NCI-H526 treated with DMSO at 0.1 percent for 48 hours (cell line): ENCODE measurements at regions not wholly inside any gene's neighbourhood (a gene's known extent, or its start where the extent isn't known, plus 50 kb on each side); places are given as distances from the start of the nearest gene placed in this dataset.
A peak's percentile ranks its signal among the peaks of the same experiment; 100 is the strongest.
"Not testable (repeated sequence)": the region's sequence is repeated elsewhere in the genome, so short reads cannot be mapped to it uniquely, and the experiment has no call there.

Experiments
- DNase-seq: peaks from one replicate; lab custom pipeline; 2025; lab: John Stamatoyannopoulos, UW

DNA sequence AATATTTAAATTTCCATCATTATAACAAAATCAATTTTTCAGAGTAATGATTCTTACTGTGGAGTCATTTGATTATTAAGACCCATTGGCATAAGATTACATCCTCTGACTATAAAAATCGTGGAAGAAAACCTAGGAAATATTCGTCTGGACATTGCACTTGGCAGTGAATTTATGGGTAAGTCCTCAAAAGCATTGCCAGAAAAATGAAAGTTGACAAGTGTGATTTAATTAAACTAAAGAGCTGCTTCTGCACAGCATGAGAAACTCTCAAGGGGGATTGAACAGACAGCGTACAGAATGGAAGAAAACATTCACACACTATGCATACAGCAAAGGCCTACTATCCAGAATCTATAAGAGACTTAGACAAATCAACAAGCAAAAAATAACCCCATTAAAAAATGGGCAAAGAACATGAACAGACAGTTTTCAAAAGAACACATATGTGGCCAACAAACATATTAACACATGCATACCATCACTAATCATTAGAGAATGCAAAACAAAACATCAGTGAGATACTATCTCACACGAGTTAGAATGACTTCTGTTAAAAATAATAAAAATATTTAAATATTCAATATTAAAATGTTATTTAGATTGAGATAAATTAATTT, 111.4 kb downstream of the CCDC74A start:
- DNase-seq, result not testable (repeated sequence)

DNA sequence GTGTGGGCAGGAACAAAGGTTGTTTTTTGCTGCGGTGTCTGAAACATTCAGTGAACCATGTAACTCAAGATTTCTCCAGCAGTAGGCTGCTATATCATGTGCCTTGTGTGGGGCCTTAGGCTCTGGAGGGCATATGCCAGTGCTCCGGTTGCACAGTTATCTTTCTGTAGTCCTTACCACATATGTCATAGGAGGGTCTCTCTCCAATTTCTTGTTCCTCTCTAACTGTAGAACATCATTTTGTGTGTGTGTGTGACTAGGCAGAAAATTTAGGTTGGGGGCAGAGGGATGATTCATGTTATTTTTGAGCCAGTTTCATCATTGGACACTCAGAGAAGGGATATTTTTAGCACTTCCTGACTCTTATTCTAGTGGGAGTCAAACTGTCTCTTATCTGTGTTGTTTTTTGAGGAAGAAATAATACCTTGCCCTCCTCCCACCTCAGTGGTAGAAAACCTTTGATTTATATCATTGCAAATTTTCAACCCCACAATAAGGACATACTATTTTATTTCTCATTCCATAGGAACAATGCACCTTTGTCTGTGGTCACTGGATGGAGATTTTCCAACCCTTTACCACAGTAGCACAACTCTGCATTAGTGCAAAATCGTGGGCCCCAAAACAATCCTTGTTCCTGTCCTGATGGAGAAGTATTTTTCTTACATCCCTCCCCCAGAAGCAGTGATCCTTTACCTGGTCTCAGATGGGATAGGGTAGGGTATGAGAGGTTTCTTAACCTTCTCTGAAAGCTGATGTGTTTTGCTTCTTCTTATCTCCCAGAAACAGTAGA, 113.9 kb downstream of the CCDC74A start:
- DNase-seq, result peak; percentile 42

DNA sequence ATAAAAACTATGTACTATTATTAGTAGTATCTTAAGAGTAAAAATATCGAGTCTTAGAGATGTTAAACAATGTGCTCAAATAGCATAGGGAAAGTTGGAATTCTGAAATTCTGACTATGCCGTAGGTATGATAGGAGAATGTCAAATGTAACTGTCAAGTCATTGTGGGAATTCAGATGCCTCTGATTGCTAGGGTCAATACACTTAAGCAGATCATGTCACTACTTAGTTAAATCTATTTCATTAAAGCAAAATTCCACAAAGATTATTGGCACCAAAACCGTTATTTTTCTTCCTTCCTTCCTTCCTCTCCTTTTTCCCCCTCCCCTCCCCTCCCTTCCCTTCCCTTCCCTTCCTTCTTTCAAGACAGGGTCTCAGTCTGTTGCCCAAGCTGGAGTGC, 115.5 kb downstream of the CCDC74A start:
- DNase-seq, result not testable (repeated sequence)

DNA sequence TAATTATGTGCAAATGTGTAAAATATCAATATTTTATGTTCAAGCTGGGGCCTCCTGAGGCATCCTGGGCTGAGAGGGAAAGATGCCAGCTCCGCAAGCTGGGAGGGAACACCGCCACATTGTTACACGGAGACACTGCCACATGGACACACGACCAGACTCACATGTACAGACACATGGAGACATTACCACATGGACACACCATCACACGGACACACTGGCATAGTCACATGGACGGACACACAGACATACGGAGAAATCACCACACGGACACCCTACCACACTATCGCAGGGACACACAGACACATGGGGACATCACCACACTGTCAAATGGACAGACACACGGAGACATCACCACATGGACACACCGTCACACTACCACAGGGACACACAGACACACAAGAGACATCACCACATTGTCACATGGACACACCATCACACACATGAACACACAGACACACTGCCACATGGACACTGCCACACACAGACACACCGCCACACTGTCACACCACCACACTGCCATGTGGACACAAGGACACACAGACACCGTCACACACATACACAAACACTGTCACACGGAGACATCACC, 117.6 kb downstream of the CCDC74A start:
- no peak for DNase-seq

DNA sequence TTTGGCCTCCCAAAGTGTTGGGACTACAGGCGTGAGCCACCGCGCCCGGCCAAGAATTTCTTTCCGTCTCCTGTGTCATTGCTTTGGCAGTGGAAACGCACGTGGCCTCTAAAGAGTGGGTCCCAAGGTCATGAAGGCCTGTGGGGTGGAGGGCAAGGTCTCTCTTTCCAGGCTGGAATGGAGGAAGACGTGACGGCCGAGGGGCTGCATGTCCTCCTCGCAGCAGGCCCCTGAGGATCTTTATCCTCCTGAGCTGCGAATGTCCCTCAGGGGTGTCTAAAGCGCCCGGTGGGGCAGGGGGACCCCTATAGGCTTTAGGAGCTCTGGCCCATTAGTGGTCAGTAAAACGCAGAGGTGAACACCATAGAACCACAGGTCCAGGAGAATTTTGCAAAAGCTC, 118.5 kb downstream of the CCDC74A start:
- not testable (repeated sequence) for DNase-seq

DNA sequence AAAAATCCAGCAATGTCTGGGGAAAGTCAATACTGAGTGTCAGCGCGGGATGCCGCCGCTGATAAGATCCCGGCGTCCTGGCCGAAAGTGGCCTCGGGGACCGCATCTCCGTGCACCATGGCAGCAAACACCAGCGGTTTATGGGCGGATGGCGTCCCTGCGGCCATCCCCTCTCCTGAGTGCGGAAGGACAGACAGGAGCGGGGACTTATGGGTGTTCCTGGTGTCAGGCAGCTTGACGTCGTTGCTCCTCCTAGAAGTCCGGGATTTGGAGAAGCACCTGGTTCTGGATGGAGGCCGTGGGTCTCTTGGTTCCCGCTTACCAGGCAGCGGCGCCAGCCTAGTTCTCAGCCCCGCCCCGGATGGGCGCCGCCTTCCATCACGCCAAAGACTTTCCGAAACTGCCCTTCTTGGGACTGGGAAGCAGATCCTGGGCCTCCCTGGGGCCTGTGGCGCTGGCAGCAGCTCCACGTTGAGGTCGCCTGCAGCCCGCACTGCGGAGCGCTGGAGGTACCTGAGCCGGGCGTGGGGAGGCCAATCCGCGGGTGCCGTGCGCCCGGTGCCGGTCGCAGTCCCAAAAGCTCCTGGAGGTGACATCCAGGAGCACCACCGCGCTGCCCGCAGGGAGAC, 119.1 kb downstream of the CCDC74A start:
- no peak for DNase-seq

DNA sequence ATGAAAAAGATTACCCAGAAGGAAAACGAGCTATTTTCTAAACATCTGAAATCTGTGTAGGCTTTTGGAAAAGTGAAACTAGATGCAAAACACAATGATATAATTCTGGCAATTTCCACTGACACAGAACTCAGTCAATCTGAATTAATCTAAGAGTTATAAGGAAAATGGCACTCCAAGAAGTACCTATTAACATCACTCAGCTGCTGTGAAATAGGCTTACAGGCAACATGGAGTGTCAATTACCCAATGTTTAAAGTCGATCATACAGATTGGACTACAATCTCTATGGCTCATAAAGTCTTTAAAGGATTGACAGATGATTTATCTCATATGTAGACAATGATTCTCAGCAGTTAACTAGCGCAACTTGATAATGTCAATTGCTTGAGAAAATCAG, 120.9 kb downstream of the CCDC74A start:
- not testable (repeated sequence) for DNase-seq

DNA sequence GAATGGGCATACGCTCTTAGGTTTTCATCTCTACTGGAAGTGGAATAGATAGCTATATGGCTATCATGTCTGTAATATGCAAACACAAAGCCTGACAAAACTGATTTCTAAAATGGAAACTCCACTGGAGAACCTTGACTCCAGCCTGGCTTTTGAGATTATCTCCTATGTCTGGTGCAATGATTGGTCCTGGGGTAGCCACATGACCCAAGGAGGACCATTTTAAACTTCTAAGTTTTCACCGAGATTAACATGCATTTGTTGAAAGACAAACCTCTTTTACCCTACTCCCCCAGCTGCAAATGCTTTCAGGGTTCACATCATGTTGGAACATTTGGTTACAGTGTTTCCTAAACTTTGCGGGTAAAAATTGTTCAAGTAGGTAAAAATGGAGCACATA, 124.6 kb downstream of the CCDC74A start:
- not testable (repeated sequence) for DNase-seq

DNA sequence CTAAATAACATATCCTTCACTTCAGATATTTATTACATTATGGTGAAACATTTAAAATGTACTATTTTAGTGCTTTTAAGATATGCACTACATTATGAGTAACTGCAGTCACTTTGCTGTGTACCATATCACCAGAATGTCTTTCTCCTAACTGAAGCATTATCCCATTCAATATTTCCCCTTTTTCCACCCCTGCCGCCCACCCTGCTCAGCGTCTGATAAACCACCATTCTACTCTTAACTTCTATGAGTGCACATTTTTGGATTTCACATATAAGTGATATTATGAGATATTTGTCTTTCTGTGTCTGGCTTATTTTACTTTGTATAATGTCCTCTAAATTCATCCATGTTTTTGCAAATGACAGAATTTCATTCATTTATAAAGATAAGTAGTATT, 126.4 kb downstream of the CCDC74A start:
- DNase-seq, result not testable (repeated sequence)

DNA sequence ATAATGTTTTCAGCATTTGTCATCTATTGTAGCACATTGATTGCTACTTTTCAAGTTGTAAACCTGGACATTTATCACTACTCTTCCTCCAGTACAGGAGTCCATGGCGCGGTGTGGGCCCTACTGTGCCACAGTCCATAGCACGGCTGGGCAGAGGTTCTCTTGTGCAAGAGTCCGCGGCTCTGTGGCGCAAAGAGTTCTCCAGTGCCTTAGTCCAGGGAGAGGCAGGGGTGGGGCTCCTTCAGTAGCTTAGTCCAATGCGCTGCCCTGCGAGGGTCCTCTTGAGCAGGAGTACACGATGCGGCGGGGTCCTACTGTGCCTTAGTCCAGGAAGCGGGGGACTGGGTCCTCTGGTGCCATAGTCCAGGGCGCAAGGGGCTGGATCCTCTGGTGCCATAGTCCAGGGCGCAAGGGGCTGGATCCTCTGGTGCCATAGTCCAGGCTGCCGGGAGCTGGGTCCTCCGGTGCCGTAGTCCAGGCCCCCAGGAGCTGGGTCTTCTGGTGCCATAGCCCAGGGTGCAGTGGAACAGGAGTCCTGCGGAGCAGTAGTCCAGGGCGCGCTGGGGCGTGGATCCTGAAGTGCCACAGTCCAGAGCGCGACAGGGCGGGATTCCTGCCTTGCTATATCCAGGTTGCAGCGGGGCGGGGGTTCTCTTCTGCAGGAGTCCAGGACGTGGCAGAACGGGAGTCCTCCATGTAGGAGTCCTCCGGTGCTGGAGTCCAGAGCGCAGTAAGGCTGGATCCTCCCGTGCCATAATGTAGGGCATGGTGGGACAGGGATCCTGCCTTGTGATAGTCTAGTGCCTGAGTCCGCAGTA, 129.3 kb downstream of the CCDC74A start:
- DNase-seq, result no peak

DNA sequence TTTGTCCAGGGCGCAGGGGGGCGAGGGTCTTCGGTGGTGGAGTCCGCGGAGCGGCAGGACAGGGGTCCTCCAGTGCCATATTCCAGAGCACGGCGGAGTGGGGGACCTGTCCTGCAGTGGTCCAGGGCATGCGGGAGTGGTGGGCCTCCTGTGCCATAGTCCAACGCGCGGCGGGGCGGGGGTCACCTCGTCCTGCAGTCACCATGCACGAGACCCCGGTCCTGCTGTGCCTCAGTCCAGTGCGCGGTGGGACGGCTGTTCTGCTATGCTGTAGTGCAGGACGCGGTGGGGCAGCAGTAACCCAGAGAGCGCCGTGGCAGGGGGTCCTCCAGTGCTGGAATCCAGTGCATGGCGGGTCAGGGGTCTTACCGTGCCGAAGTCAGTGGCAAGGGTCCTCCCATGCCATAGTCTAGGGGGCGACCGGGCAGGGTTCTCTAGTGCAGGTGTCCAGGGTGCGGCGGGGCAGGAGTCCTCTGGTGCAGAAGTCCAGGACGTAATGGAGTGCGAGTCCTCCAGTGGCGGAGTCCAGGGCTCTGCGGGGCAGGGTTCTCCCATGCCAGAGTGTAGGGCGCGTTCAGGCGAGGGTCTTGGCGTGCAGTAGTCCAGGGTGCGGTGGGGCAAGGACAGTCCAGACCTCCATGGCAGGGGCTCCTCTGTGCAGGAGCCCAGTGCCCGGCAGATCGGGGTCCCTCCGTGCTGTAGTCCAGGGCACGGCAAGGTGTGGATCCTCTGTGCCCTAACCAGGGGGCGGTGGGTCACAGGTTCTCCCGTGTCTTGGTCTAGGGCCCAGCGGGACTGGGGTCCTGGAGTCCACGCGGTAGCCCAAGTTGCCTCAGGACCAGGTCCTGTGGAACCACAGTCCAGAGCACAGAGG, 130.4 kb downstream of the CCDC74A start:
- no peak for DNase-seq

DNA sequence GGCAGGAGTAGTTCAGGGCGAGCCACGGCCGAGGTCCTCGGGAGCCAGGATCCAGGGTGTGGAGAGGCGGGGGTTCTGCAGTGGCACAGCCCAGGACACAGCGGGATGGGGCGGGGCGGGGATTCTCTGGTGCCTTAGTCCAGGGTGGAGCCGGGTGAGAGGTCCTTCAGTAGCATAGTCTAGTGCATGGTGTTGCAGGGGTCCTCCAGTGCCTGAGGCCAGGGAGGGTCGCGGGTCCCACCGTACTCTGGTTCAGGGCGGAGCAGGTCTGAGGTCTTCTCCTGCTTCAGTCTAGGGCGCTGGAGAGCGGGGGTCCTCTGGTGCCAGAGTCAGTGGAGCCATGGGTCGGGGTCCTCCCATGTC, 131.1 kb downstream of the CCDC74A start:
- no peak for DNase-seq

DNA sequence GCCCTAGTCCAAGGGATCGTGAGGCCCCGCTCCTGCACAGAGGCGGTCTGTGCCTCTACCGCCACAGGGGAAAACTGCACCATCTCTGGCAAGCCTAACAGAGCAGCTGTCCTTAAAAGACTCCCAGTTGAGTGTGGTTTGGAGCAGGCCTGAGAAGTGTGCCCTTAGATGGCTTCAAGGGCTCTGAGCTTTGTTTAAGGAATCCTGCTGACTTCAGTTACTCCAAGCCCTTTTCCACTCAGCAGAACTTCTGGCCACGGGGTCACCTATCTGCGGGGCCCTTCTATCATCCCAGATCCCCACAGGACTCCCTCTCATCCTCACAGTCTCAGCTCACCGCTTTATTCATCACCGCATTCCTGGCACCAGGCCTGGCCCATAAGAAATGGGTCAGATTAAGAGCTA, 131.5 kb downstream of the CCDC74A start:
- no peak for DNase-seq

DNA sequence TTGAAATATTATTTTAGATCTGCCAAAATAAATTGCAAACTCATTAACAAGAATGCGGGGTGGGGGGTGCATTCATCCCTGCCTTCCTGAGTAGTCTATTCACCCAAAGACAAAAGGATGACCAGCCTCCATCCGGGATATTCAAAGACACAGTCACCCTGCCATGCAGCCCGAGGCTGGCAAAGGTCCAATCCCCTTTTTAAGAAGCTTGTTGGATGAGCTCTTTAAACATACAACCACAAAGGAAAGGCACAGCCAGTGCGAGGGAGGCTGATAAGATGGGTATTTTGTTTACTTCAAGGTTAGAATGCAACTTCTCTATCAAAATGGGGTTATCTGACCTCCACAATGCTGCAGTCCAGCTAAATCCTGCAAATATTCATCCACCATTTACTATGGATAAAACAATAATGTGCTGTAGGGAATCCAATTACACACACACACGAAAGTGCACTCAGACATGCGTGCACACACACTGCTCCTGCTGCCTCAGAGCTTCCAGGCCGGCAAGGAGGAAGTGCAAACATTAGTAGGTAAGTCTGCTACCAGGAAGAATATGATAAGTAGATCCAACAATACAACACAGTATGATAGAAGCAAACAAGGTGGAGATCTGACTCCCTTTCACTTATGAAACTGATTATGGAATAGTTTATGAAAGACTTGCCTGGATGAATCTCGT, 133.6 kb downstream of the CCDC74A start:
- not testable (repeated sequence) for DNase-seq

DNA sequence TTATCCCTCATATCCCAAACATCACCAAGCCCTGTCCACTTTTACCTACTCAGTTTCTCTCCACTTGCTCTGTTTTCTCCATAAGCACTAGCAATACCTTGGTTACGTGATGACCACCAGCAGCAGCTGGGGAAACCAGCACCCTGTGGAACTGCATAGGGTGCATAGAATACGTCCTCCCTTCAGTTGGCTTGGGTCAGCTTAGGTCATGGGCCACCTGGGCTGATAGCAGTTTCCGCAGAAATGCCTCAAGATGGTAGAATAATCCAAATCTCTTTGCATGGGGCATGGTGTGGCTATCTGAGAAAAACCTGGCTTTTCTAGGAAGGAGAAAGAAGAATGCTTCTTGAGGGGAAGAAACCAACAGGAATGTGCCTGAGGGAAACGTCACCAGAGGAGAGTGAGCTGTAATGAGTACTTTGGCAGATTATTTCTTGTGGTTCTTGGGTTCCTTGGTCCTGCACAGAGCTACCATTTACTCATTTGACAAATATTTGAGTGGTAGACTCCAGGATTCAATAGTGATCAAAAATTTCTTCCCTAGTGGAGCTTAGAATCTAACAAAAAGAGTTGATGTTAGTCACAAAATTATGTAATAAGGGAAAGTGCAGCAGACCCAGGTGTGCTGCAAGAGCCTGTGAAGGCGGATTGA, 134.3 kb downstream of the CCDC74A start:
- not testable (repeated sequence) for DNase-seq

DNA sequence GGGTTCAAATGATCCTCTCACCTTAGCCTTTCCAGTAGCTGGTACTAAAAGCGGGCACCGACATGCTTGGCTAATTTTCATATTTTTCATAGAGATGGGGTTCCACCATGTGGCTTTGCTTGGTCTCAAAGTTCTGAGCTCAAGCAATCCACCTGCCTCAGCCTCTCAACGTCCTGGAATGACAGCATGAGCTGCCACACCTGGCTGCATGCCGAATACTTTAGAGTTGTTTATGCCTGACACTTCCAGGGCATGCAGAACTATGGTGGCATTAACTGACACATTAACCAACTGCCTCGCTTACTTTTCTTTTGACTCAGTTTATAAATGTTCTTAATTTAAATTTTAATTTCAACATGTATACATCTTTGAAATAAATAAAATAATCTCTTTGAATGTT, 135.8 kb downstream of the CCDC74A start:
- not testable (repeated sequence) for DNase-seq

DNA sequence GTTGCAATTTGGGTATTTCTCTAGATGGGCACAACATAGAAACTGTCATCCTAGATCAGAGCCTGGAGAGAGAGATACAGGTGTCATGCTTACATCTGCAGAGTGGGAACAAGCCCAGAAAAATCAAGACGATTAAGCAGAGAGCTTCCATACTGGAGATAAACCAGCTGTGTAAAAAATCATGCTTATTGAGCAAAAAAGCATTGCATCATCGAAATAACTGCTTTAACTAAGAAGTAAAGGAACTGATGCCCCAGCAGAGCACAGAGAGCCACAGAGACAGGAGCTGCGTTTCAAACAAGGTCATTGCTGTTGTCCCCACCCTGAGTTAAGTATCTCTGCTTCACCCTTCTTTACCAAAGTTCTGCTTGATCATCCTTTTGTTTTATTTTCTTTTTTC, 138.0 kb downstream of the CCDC74A start:
- DNase-seq, result not testable (repeated sequence)

DNA sequence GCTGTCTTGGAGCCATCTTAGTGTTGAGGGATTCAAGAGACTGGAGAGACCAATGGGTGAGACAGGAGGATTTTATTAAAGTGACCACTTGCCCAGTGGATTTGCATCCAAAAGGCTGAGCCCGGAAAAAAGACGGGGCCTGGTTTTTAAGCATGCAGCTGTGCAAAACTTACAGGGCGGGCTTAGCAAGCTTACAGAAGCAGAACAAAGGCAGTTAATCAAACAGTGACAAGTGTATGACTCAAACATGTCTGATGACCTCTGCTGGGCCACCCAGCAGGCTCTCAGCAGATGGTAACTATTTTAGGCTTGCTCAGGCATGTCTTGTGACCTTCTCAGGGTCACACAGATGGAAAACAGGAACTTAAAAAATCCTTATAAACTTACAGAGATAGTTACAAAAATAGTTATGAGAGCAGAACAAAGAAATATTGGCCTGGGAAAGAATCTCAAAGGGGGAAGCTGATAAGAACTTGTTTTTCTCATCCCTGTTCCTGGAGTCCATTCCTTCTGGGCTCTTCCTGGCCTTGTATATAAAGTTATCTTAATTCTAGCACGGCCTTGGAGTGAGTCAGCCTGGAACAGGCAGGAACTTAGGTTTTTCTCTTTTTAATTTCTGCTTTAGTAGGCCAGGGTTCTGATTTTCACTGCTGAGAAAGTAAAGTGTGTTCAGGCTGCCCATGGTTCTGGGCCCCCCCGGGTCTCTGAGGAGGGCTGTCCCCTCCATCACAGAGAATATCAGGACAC, 141.3 kb downstream of the CCDC74A start:
- not testable (repeated sequence) for DNase-seq

DNA sequence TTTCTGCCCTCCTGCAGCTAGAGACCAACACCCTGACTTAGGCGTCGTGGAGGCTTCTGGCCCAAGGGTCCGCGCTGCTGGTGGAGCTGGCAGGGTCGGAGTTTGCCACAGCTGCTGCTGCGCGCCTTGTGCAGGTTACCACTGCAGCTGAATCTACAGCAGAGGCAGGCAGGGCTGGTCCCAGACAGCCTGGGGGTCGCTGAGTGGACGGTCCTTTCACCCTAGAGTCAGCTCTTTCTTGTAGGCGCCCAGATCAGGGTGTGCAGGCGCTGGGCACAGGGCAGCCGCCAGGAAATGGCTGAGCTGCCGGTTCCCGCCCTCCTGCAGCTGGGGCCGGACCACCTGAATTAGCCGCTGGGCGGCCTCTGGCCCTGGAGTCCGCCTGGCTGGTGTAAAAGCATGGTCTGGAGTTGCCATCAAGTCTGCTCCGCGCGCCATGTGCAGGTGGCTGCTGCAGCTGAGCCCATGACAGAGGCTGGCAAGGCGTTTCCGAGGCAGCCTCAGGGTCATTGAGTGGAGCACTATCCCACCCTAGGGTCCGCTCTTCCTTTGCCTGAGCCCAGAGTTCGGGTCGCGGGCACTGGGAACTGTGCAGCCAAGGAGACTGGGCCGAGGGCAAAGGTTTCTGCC, 144.3 kb downstream of the CCDC74A start:
- DNase-seq, result not testable (repeated sequence)
